SH-SY5Y (cell line): ENCODE measurements at regions not wholly inside any gene's neighbourhood (a gene's known extent, or its start where the extent isn't known, plus 50 kb on each side); places are given as distances from the start of the nearest gene placed in this dataset.

Experiments
- GATA2 ChIP-seq: IDR thresholded peaks from 2 replicates; pipeline ENCODE4 v1.6.1; 2011; ENCODE audit warnings: mild to moderate bottlenecking, low read depth, low read length
- GATA3 ChIP-seq: IDR thresholded peaks from 2 replicates; pipeline ENCODE4 v1.6.1; 2011; ENCODE audit warnings: low read depth, mild to moderate bottlenecking, low read length, moderate library complexity

DNA sequence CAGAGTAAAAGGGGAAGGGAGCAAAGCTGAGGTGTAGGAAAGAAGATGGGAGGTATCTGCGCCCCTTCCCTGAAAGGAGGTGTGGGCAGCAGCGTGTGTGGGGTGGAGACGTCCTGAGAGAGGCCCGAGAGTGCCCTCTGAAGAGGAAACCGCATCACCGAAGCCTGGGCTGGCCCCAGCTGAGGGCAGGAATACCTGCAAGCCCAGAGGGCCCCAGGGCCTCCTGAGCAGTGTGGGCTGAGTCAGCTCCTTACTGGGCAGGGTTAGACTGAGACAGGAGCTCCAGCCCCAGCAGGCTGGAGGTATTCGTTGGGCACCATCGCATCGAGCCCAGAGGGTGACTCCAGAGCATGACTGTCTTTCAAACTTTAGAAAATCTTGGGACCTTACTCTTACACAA, 534.0 kb upstream of the B3GAT1 start:
- TF ChIP-seq GATA2 (no peak), GATA3 (no peak)

DNA sequence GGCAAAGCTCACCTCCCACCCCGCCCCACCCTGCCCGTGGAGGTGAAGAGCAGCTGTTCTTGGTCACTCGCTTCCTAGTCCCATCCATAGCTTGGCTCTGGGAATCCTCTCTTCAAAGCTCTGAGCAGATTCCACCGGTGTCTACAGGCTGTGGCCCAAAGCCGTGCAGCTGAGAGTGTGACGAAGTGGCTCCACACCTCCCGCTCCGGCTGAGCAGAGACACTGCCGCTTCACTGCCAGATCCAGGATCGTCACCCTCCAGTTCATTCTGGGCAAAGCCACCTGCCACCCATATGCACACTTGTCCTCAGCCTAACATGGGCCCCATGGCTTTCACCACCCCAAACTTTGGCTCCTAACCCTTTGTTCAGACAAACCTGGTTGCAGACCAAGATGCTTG, 532.9 kb upstream of the B3GAT1 start:
- TF ChIP-seq GATA3 (no peak), GATA2 (no peak)

DNA sequence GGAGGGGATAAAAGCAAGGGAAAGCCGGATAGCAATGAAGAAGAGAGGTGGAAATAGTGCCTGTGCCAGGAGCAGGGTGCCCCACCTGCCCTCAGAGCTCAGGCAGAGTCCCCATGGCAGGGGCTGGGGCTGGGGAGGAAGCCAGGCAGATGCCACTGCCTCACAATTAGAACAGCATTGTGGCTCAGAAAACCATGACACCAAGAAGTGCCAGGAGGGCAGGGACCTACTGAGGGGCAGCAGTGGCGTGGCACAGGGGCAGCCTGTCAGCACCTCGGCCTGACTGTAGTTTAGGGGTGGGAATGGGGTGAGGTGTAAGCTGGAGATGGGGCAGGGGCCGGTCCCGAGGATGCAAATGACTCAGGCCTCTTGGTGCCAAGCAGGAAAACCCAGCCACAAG, 532.1 kb upstream of the B3GAT1 start:
- TF ChIP-seq GATA2, result no peak
- no peak for TF ChIP-seq GATA3

DNA sequence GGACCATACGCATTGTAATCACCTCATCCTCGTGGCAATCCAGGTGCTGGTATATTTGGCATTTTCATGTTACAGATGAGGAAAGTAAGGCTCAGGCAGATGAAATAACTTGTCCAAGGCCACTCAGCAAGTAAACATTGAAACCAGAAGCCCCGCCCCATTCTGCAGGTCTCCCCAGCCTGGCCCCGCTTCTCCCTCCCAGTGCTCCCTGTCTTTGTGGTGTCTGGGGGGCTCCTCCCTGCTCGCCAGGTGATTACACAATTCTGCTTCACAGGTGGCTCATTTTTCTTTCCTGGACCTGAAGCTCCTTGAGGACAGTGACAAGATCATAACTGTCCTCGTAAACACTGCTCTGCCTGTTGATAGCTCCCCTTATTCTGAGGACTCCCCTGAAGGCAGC, 531.5 kb upstream of the B3GAT1 start:
- TF ChIP-seq GATA3 (no peak), GATA2 (no peak)

DNA sequence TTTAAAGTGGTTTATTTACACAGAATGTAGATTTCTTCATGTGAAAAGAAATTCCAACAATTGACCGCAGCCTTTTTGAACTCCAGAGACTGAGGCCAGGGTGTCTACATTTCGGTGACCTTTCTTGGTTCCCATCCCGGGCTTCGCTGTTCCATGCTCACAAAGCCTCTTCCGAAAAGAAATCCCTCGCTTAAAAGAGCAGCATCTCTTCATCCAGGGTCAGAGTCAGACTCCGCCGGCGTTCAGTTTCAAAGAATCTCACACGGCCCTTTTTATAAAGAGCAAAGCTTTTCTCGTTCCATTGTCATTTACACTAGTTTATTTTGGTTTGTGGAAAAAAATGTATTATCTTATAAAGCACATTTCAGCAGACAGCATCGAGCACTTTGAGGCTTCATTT, 530.6 kb upstream of the B3GAT1 start:
- no peak for TF ChIP-seq GATA3
- no peak for TF ChIP-seq GATA2

DNA sequence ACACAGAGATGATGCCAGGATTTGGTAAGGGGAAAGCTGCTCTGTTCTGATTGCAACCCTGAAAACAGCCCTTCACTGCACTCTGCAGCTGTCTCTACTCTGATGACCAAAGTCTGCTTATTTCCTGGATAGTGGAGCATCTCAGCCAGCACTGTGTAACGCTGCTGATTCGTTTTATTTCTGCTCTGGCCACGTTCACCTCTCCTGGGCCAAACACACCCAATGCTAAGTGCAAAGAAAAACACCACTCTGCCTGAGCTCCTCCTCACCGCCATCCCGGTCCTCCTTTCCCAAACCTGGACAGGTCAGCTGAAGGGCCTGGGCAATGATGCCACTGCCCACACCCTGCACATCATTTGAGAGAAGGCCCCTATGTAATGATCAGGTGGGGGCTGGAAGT, 529.3 kb upstream of the B3GAT1 start:
- TF ChIP-seq GATA2 (no peak), GATA3 (no peak)

DNA sequence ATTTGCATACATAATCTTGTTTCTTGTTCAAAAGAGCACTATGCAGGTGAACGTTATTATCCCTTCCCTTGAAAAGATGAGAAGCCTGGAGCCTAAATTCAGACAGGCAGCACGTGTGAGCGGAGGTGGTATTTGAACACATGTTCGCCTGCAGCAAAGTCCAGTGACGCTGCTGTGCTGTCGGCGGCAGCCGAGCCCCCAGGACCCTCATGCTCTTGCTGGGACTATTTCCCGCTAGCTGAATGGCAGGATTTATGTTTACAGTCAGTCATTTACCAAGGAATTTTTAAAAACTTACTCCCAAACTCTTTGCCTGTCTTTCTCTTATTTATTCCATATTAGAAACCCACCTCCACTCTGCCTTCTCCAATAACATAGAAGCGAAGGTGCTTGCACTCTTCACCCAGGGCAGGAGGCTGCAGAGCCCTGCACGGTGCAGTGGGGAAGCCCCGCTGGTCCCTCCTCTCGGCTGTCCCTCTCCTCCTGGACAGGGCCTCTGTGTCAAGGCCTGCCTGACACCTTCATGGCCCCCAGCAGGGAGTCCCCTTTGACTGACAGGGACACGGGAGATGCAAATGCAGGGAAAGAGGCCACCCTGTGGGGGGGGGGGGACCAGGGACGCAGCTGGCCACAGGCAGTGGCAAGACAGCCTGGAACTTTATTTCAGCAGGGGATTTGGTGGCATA, 528.5 kb upstream of the B3GAT1 start:
- TF ChIP-seq GATA3 (no peak), GATA2 (no peak)

DNA sequence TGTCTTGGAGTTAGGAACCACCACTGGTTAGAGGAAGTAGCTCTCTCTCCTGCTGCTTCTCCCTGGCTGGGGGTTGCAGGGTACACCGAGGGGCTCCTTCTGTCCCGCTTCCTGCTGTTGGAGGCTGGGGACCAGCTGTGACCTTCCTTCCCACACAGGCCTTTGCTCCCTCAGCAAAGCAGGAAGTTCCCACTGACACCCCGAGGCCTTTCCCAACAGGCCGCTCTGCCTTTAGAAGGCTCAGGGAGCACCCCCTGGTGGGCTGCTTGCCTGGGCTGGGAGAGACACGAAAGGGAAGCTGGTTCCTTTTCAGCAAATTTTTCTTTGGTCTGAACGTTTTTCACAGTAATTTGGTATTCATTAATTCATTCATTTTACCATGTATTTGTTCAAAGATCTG, 527.9 kb upstream of the B3GAT1 start:
- TF ChIP-seq GATA2 (no peak), GATA3 (no peak)

DNA sequence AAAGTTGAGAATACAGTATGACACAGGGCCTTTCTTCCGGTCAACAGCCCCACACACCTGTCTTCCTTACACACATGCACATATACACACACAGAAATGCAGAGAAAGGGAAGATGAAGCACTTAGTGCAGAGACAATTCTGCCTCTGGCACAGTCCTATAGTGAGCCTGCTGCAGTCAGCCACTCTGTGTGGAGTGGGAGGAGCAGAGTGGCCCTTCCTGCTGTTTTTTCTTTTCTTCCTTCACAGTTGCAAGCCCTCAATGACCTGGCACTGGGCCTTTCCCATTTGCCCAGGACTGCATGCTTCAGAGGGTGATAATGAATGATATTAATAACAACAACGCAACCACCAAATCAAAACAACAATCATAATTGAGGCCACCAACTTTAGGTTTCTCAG, 527.0 kb upstream of the B3GAT1 start:
- TF ChIP-seq GATA2, result no peak
- TF ChIP-seq GATA3, result no peak

DNA sequence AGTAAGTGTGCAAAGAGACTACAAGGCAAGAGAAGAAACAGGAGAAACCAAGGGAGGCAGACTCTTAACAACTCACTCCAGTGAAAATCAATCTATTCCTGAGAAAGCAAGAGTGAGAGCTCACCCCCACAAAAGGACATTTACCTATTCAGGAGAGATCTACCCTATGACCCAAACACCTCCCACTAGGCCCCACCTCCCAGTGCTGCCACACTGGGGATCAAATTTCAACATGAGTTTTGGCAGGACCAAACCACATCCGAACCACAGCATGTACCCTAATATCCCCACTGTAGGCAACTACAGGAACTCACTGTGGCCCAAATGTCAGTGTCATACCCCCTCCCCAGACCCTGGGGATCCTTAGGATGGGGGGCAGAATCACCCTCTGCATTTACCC, 526.2 kb upstream of the B3GAT1 start:
- no peak for TF ChIP-seq GATA2

DNA sequence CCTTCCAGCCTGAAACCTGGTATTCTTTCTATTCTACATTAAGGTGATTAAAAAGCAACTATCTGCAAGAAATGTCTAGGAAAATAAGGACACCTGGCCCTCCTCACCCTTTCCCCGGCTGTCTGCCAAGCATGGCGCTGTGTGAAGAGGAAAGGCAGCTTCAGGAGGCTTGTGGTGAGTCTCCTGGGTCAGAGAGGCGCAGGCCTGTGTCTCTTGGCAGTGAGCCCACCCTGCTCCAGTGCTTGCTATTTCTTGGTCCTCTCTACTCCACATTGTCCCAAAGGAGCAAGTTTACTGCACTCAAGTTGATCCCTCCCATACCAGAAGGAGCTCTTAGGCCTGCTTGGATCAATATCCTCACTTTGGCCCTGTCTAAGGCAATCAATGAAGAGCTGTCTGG, 520.7 kb upstream of the B3GAT1 start:
- TF ChIP-seq GATA3 (no peak), GATA2 (no peak)

DNA sequence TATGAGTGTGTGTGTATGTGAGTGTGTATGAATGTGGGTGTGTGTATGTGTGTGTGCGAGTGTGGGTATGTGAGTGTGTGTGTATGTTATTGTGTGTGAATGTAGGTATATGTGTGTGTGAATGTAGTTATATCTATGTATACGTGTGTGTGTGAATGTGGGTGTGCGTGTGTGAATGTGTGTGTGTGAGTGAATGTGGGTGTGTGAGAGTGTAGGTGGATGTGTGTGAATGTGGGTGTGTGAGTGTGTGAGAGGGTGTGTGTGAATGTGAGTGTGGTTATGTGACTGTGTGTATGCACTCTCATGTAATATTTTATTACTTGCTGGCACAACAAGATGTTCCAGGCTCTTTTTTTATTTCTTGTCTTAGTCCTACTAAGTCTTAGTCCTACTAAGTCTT, 513.4 kb upstream of the B3GAT1 start:
- TF ChIP-seq GATA3 (no peak), GATA2 (no peak)

DNA sequence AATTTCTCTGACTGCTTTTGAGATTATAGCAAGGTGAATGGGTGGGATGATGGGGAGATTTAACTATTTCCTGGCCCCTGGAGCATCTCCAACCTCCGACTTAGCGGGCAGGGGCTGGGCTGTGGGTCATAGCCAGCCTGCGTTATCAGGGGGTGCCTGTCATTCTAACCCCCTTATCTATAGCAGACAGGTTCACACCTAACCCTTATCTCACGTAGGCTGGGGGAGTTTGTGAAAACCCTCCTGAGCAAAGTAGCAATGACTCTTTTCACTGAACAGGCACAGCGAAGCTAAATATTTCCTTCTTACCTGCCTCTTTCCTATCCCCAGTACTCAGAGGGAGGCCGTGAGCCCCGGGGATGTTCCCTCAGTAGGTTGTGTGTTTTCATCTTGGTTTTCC, 511.4 kb upstream of the B3GAT1 start:
- TF ChIP-seq GATA3 (no peak), GATA2 (no peak)

DNA sequence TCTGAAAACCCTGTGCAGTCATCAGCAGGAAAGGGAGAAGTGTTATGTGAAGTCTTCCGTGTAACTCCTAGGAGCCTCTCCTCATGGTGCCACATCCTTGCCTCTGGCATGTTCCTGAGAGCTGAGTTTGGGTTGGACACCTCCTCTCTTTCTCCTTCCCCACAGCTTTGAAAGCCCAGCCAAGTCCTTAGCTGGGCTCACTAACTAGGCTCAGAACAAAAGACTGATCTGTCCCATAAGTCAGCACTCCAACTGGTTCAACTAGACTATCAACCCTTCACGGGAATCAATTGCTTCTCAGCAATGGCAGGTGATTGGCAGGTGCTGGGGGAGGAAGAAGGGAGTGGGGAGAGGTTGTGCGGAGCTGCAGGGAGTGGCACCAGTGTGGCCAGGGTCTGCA, 509.9 kb upstream of the B3GAT1 start:
- TF ChIP-seq GATA2, result no peak
- no peak for TF ChIP-seq GATA3

DNA sequence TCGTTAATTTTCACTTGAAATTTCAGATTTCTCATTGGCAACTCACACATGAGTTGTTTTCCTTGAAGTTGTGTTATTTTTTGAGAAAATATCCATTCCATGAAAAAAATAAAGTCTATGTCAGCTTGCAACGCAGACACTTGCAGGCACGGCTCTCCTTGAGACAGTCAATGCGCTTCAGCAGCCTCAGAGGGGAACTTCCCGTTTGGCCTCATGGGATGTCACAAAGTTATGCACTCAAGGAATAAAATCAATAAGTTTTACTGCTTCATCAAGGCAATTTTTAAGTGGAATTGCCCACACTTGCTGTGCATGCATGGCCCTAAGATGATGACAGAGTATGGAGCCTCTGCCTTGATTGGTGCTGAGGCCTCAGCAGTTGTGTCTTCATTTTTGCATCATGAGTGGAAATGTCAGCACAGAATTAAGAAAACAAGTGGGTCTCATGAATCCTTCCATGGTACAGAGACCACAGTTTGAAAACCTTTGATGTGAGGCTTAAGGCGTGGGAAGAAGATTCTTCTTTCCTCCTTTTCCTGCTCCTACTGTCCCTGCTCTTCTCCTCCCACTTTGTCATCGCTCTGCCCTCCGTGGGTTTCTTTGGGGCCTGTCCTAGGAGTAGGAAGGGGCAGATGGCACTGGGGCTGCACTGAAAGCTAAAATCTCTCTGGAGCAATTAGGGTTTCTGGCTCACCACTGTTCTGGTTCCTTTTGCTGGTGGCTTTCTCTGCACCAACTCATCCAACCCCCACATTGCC, 509.0 kb upstream of the B3GAT1 start:
- TF ChIP-seq GATA3 (no peak), GATA2 (no peak)
